HG03558 (cell line): ENCODE measurements at regions not wholly inside any gene's neighbourhood (a gene's known extent, or its start where the extent isn't known, plus 50 kb on each side); places are given as distances from the start of the nearest gene placed in this dataset.
"Not testable (repeated sequence)": the region's sequence is repeated elsewhere in the genome, so short reads cannot be mapped to it uniquely, and the experiment has no call there.

Experiments used
- ATAC-seq: cut with Tn5 transposase; IDR thresholded peaks from one replicate; pipeline ENCODE4 v1.9.1; 2021; ENCODE audit warnings: moderate number of reproducible peaks; ENCODE audit not compliant: unreplicated experiment; ENCODE audit errors: extremely low read depth

DNA sequence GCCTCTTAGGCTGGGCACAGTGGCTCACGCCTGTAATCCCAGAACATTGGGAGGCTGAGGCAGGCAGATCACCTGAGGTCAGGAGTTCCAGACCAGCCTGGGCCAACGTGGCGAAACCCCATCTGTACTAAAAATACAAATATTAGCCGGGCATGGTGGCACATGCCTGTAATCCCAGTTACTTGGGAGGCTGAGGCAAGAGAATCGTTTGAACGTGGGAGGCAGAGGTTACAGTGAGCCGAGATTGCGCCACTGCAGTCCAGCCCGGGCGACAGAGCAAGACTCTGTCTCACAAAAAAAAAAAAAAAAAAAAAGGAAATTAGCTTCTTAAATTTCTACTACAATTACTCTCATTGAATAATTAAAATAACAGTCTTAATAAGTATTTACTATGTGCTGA is 52.4 kb upstream of the JARID2 start:
- ATAC-seq = not testable (repeated sequence)

DNA sequence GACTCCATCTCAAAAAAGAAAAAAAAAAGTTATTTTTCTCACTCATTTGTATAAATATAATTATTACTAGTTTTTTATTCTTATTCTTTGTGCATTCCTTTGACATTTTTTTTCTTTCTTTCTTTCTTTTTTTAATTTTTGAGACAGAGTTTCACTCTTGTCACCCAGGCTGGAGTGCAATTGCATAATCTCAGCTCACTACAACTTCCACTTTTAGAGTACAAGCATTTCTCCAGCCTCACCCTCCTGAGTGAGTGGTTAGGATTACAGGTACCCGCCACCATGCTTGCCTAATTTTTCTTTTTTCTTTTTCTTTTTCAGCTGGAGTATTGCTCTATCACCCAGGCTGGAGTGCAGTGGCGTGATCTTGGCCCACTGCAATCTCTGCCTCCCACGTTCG is 51.4 kb upstream of the JARID2 start:
- no peak for ATAC-seq
